ENCODE measurements at regions not wholly inside any gene's neighbourhood (a gene's known extent, or its start where the extent isn't known, plus 50 kb on each side); places are given as distances from the start of the nearest gene placed in this dataset.
A peak's percentile ranks its signal among the peaks of the same experiment; 100 is the strongest.

- 4% methylated on average over 2 of the region's 2 CpGs for WGBS (ENCODE audit: insufficient coverage, low coverage, missing lambda C conversion rate)
- no peak overlapping the region for H3K4me2 ChIP-seq (ENCODE audit: insufficient read depth, low read length)
- H3K4me1 ChIP-seq (replicated peaks in 1 of 2; ENCODE audit: control insufficient read depth in 2 of 2, insufficient read depth in 2 of 2, low read length in 2 of 2), result no peaks in the 10 kb centered on the region
- no peaks in the 10 kb centered on the region for H3K9me3 ChIP-seq (replicated peaks; ENCODE audit: control insufficient read depth, insufficient read depth, low read depth, low read length)
- intact Hi-C loops (cut with micrococcal nuclease) (no loop called here), in situ Hi-C loops (cut with MboI) (no loop called here)
- FAIRE-seq (no peak), DNase-seq (ENCODE audit: extremely low read depth in 1 of 4, low spot score in 3 of 4) (no peak), ATAC-seq (no peak)
- peaks cover 4 to 24% of the 10 kb centered on the region in 2 experiments; a peak in 3 of 5 replicates for H3K27me3 ChIP-seq (ENCODE audit: control insufficient read depth in 2 of 2, insufficient read depth in 2 of 2, low read length in 2 of 2)
- H3K27ac ChIP-seq (ENCODE audit: extremely low read depth, low read depth, low read length), result no peak overlapping the region
- H3K4me3 ChIP-seq, result no peak overlapping the region
- ChIA-PET POLR2A (no interaction called here), CTCF (ENCODE audit: low intra/inter-chr PET ratio) (no interaction called here)
- no peaks in the 10 kb centered on the region for H3K36me3 ChIP-seq (ENCODE audit: control insufficient read depth, insufficient read depth, low read length)
- BruUV-seq (replicated peaks), result no TSS peak
- no peak overlapping the region for H3K9ac ChIP-seq (ENCODE audit: insufficient read depth in 1 of 2, low read depth in 2 of 2, low read length in 2 of 2)
- peak; percentile 22 for TF ChIP-seq ZFP36 (IDR thresholded peaks at IDR 0.05; ENCODE audit: low read depth, low read length, partially characterized antibody)
- TF ChIP-seq, protein P1, sequence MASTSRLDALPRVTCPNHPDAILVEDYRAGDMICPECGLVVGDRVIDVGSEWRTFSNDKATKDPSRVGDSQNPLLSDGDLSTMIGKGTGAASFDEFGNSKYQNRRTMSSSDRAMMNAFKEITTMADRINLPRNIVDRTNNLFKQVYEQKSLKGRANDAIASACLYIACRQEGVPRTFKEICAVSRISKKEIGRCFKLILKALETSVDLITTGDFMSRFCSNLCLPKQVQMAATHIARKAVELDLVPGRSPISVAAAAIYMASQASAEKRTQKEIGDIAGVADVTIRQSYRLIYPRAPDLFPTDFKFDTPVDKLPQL (IDR thresholded peaks at IDR 0.05; ENCODE audit: extremely low read depth, insufficient read length), result no peak
- no peak overlapping the region for H2AFZ ChIP-seq (ENCODE audit: low read depth, low read length)
- peaks cover 5% of the 10 kb centered on the region; the same call in 1 of the 2 replicates for H4K20me1 ChIP-seq (replicated peaks; ENCODE audit: control insufficient read depth, insufficient read depth, low read length)
- H3K9me1 ChIP-seq (ENCODE audit: control insufficient read depth, insufficient read depth, low read length), result no peaks in the 10 kb centered on the region
- no peaks in the 10 kb centered on the region for H3K79me2 ChIP-seq (ENCODE audit: control insufficient read depth, insufficient read depth, low read length)
Observed at GRCh38 chr17:65441053-65441605, 120.3 kb downstream of the AXIN2 start.

DNA sequence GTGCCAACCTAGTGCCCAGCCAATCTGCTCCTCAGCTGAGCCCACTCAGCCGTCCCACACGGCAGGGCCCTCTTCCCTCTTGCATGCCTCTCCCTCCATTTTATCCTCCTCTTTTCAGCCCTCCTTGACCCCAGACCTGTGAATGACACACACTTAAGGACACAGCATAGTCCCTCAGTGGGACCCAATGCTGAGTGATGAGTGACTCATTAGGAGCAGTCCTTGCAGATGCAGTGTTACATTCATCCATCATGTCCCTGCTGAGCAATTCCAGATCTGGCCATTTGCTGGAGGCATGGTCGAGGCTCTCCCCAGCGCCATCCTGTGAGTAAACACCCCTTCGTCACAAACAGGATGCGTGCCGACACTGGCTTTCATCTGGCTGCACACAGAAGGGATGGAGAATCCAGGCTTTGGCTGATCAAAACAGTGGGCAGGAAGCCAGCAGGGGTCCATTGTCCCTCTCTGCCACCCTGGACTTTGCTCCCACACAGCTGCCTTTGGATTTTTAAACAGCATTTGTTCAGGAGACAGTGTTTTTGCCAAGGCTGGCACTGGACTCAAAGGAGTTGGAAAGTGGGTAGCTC lies 122.6 kb downstream of the AXIN2 start:
- BruUV-seq (replicated peaks), result no TSS peak
- POLR2A ChIA-PET, result no interaction called here
- DNase-seq (ENCODE audit: extremely low read depth in 1 of 4, low spot score in 3 of 4), result no peak
- intact Hi-C loops (cut with micrococcal nuclease) (no loop called here), in situ Hi-C loops (cut with MboI) (no loop called here)
- peaks cover 5% of the 10 kb centered on the region; the same call in 1 of the 2 replicates for H4K20me1 ChIP-seq (replicated peaks; ENCODE audit: control insufficient read depth, insufficient read depth, low read length)
- no peaks in the 10 kb centered on the region for H3K79me2 ChIP-seq (ENCODE audit: control insufficient read depth, insufficient read depth, low read length)
- ATAC-seq, result no peak
- H3K9ac ChIP-seq (ENCODE audit: insufficient read depth in 1 of 2, low read depth in 2 of 2, low read length in 2 of 2), result no peak overlapping the region
- H3K36me3 ChIP-seq (ENCODE audit: control insufficient read depth, insufficient read depth, low read length), result no peaks in the 10 kb centered on the region
- FAIRE-seq, result no peak
- H3K4me1 ChIP-seq (replicated peaks in 1 of 2; ENCODE audit: control insufficient read depth in 2 of 2, insufficient read depth in 2 of 2, low read length in 2 of 2), result no peaks in the 10 kb centered on the region
- H3K27ac ChIP-seq (ENCODE audit: extremely low read depth, low read depth, low read length), result no peak overlapping the region
- CTCF ChIA-PET (ENCODE audit: low intra/inter-chr PET ratio), result no interaction called here
- no peak overlapping the region for H3K4me3 ChIP-seq
- no peak overlapping the region for H2AFZ ChIP-seq (ENCODE audit: low read depth, low read length)
- no peaks in the 10 kb centered on the region for H3K9me1 ChIP-seq (ENCODE audit: control insufficient read depth, insufficient read depth, low read length)
- 1% methylated on average over 7 of the region's 7 CpGs for WGBS (ENCODE audit: insufficient coverage, low coverage, missing lambda C conversion rate)
- no peaks in the 10 kb centered on the region for H3K9me3 ChIP-seq (replicated peaks; ENCODE audit: control insufficient read depth, insufficient read depth, low read depth, low read length)
- no peak for TF ChIP-seq NR3C1 (CRISPR knock-in tag; IDR thresholded peaks at IDR 0.05)
- TF ChIP-seq ZNF24 (IDR thresholded peaks at IDR 0.05), result no peak
- peaks cover 4 to 24% of the 10 kb centered on the region in 2 experiments; a peak in 3 of 5 replicates for H3K27me3 ChIP-seq (ENCODE audit: control insufficient read depth in 2 of 2, insufficient read depth in 2 of 2, low read length in 2 of 2)
- H3K4me2 ChIP-seq (ENCODE audit: insufficient read depth, low read length), result no peak overlapping the region
